HG03439 (cell line): ENCODE measurements at regions not wholly inside any gene's neighbourhood (a gene's known extent, or its start where the extent isn't known, plus 50 kb on each side); places are given as distances from the start of the nearest gene placed in this dataset.
"Not testable (repeated sequence)": the region's sequence is repeated elsewhere in the genome, so short reads cannot be mapped to it uniquely, and the experiment has no call there.

Source experiments
- ATAC-seq: cut with Tn5 transposase; IDR thresholded peaks from one replicate; pipeline ENCODE4 v1.9.1; 2021; ENCODE audit warnings: mild to moderate bottlenecking, moderate library complexity; ENCODE audit not compliant: unreplicated experiment

DNA sequence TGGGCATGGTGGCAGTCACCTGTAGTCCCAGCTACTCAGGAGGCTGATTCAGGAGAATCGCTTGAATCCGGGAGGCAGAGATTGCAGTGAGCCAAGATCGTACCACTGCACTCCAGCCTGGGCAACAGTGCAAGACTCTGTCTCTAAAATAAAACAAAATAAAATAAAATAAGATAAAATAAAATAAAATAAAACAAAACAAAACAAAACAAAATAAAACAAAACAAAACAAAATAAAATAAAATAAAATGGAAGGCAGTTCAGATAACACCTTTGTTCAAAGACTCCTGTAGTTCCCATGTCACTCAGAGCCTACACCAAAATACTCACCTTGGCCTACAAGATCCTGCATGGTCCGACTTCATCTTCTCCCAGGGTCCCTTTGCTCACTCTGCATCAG lies 61.3 kb downstream of the SYF2 start:
- not testable (repeated sequence) for ATAC-seq

GRCh38 chr1:25170439-25170838 lies 61.9 kb downstream of the SYF2 start:
- ATAC-seq: no peak

DNA sequence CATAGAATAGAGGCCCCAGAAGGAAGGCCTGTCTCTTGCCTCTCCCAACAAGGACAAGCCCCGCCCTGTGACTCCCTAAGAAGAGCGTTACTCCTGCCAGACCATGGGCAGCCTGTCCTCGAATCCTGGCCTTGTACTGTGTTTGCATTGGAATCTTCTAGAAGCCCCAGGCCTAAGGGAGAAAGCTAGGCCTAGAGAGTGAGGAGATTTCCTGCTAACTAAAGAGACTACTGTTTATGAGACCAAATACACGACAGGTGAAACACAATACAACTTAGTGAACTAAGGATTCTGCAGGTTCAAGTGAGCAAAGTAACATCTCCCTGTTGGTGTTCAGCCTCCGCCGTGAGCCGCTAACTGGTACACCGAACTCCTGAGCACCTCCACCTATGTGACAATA lies 62.7 kb downstream of the SYF2 start:
- ATAC-seq: no peak

DNA sequence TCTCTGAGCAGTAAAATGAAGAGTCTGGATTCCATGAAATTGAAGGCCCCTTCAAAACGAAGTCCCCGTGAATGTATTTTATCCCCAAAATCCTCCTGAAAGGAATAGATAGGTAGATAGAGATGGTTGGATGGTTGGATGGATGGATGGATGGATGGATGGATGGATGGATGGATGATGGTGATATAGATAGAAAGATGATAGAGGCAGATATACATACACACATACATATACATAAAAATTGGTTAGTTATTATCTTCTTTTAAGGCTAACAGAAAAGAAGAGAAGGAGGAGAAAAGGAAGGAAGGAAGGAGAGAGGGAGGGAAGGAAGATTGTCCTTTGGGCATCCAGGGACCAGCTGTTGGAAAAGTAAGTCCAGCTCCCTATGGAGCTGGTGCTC lies 63.1 kb downstream of the SYF2 start:
- no peak for ATAC-seq

GRCh38 chr1:25168193-25169071 lies 63.9 kb downstream of the SYF2 start:
- ATAC-seq: no peak

DNA sequence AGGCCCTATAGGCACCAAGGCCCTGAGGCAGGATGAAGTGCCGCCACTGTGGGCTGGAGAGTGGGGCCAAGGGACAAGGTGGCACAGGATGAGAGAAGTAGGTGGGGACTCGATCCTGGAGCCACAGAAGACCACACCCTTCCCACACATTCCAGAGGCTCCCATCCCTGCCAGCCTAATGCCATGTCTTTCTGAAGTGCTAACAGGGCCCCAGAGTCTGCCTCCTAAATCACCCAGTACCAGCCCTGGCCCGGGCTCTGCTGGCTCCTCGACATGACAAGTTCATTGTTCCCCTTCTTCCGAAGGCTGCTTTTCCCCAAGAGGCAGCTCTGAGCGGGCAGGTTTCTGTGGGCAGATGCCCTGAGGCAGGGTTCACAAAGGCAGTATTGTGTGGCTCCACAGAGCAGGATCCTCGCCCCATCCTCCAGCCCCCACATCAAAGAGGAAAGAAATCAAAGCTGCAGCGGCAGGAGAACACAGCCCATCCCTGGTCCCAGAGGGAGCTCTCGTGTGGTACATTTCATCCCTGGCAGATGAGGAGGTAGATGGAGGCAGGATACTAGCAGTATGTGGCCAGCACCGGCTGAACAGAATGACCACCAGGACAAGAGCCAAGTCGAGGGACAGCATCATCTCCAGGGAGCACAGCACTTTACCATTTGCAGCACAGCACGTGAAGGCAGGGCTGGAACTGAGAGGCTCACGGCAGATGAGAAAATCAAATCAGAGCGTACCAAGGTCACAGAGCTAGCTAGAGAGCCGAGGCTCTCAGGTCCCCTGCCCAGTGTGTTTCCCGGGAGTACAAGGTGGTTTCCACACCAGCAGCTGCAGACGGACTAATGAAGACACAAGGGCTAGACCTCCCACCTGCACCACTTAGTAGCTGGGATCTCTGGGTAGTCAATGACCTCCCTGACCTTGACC lies 64.8 kb downstream of the SYF2 start:
- no peak for ATAC-seq

DNA sequence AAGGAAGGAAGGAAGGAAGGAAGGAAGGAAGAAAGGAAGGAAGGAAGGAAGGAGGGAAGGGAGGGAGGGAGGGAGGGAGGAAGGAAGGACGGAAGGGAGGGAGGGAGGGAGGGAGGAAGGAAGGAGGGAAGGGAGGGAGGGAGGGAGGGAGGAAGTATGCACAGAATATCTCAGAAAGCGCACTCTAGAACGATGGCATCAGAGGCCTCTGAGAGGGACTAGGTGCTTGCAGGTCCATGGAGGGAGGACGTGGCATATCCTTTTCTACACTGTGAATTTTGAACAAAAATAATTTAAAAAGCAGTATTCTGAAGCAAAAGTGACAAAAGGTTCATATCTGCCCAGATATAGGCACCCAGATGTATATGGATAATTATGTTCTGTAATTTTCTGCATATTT lies 65.5 kb downstream of the SYF2 start:
- no peak for ATAC-seq

DNA sequence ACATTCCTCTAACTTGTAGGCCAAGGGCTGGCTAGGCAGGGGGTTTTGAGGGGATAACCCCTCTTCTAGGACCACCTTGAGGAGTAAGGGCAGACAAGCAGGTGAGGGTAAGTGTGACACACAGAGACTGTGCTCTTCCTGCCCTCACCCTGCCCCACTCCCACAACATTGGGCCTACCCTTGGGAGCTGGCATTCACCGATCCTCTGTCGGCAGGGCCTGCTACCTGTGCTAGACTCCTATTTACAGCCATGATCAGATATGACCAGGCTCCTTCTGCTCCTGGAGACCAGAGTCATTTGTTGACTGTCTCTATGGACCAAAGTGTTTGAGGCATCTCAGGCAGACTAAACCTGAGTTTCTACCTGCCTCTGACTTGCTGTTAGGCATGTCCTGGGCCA lies 68.3 kb downstream of the SYF2 start:
- no peak for ATAC-seq

GRCh38 chr1:25161981-25162380 lies 70.3 kb downstream of the SYF2 start:
- no peak for ATAC-seq

GRCh38 chr1:25157846-25158245 lies 74.5 kb downstream of the SYF2 start:
- no peak for ATAC-seq

DNA sequence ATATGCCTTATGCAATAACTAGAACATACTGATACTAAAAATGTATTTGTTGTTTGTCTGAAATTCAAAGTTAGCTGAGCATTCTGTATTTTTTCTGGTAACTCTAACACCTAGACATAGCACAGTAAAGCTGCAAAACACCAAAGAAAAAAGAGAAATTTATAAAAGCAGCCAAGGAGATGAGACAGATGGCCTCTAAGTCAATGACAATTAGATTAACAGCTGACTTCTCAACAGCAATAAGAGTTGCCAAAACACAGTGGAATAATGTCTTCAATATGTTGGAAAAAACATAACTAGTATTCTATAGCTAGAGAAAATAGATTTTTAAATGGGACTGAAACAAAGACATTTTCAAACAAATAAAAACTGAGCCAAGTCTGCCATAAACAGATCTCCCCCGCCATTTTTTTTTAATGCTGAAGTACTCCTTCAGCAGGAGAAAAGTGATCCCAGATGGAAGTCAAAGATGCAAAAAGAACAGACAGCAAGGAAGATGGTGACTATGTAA lies 81.3 kb downstream of the SYF2 start:
- no peak for ATAC-seq

- ATAC-seq: no peak
Measured at GRCh38 chr1:25148673-25149300, 83.5 kb downstream of the SYF2 start.

GRCh38 chr1:25146451-25146855 lies 85.8 kb downstream of the SYF2 start:
- no peak for ATAC-seq

- ATAC-seq: no peak
Measured at GRCh38 chr1:25145775-25146393, 86.4 kb downstream of the SYF2 start.

DNA sequence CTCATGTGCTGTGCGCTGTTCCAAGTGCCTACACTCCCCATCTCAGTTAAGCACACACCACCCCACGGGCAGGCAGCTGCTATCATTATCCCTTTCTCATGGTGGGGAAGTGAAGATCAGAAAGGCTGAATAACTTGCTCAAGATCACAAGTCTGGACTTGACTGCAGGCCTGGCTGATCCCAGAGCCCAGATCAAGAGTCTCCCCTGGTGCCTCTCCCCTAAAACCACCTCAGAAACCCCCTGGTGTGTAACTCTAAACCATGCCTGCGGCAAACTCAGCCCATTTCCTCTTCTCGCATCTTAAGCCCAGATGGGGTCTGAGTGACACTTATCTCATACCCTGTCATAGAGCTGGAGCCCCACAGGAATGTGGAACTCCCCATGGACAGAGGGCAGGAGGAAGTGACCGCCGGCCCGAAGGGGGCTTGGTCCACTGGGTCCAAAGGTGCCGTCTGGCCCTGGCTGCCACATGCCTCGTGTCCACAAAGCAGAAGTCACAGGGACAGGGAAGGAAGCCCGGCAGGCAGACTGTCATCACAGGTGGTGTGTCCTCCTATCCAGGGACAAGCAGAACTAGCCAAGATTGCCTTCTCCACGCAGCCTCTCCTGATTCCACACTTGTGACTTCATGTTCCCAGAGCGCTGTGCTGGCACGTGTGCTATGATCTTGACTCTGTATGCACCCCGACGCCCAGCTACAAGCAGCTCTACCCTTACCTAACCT lies 92.1 kb downstream of the SYF2 start:
- peak; percentile 71 for ATAC-seq

GRCh38 chr1:25137521-25138395 lies 94.5 kb downstream of the SYF2 start:
- no peak for ATAC-seq

DNA sequence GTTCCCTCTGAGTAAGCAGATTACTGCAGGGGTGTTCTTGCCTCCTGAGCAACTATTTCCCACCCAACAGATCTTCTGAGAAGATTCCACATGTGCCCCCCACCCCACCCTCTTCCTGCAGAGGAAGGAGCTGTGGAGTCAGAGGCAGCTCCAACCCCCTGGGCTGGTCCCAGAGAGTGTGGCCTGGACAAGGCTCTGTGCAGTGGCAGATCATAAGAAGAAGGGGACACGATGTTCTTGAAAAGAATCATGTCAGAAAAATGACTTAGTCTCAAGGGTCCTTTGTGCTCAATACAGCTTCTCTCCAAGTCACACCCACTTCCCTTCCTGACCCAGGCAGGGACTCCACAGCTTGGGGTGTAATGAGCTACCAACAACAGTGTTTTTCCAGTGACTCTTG lies 95.2 kb downstream of the SYF2 start:
- no peak for ATAC-seq

DNA sequence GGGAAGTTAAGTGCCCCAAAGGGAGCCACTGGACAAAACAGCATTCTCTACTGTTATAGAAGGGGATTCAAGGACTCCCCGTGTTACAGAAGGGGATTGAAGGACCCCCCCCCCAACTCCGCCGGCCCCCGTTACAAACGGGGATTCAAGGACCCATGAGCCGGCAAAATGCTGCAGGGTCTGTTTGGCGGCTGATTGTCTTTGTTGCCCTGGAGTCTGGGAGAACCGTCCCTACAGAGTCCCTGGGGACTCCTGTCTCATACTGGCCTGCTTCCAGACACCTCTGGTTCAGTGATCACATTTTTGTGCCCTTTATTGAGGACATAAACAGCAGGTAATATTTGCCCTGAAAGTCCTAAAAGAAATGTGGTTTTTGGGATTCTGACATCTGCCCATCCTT lies 96.4 kb downstream of the SYF2 start:
- no peak for ATAC-seq

- no peak for ATAC-seq
Measured at GRCh38 chr1:25134801-25135461, 97.4 kb downstream of the SYF2 start.
